IPS-20b (cell line): ENCODE measurements at regions not wholly inside any gene's neighbourhood (a gene's known extent, or its start where the extent isn't known, plus 50 kb on each side); places are given as distances from the start of the nearest gene placed in this dataset.
"Not testable (repeated sequence)": the region's sequence is repeated elsewhere in the genome, so short reads cannot be mapped to it uniquely, and the experiment has no call there.

ENCODE experiments used
- H3K27ac ChIP-seq: one replicate; pipeline ENCODE4 v1.5.1; 2013; ENCODE audit warnings: low read length
- H3K27me3 ChIP-seq: 2 replicates; pipeline ENCODE4 v1.6.1; 2013; ENCODE audit warnings: mild to moderate bottlenecking, low read length, inconsistent platforms; ENCODE audit not compliant: insufficient read depth
- H3K36me3 ChIP-seq: 2 replicates; pipeline ENCODE4 v1.6.1; 2013; ENCODE audit warnings: low read depth, mild to moderate bottlenecking, inconsistent platforms, low read length, moderate library complexity; ENCODE audit not compliant: insufficient read depth
- H3K4me1 ChIP-seq: 2 replicates; pipeline ENCODE4 v1.6.1; 2013; ENCODE audit warnings: mild to moderate bottlenecking, control low read depth, inconsistent platforms, low read length, moderate library complexity; ENCODE audit not compliant: insufficient read depth
- H3K4me3 ChIP-seq: 2 replicates; pipeline ENCODE4 v1.5.1; 2013; ENCODE audit warnings: mild to moderate bottlenecking, low read length, inconsistent platforms
- H3K9ac ChIP-seq: 2 replicates; pipeline ENCODE4 v1.6.1; 2013; ENCODE audit warnings: low read depth, mild to moderate bottlenecking, inconsistent platforms, low read length, moderate library complexity
- H3K9me3 ChIP-seq: 2 replicates; pipeline ENCODE4 v1.6.1; 2013; ENCODE audit warnings: mild to moderate bottlenecking, low read depth, low read length, inconsistent platforms; ENCODE audit not compliant: insufficient read depth

- Histone ChIP-seq H3K9ac (no peak overlapping the region), H3K27ac (no peak overlapping the region)
These were observed 633.4 kb upstream of the CELF4 start for GRCh38 chr18:38198956-38199355.

GRCh38 chr18:38198526-38198925 lies 632.9 kb upstream of the CELF4 start:
- Histone ChIP-seq H3K4me3 (no peak overlapping the region), H3K27me3 (no peaks in the 10 kb centered on the region), H3K9me3 (no peaks in the 10 kb centered on the region), H3K27ac (no peak overlapping the region), H3K4me1 (peaks cover 24% of the 10 kb centered on the region; the same call in 1 of the 2 replicates), H3K9ac (no peak overlapping the region), H3K36me3 (no peaks in the 10 kb centered on the region)

More at GRCh38 chr18:38198956-38199355, 633.4 kb upstream of the CELF4 start:
- H3K9me3 ChIP-seq: no peaks in the 10 kb centered on the region
- no peak overlapping the region for H3K4me3 ChIP-seq
- peaks cover 24% of the 10 kb centered on the region; the same call in 1 of the 2 replicates for H3K4me1 ChIP-seq
- no peaks in the 10 kb centered on the region for H3K36me3 ChIP-seq
- no peaks in the 10 kb centered on the region for H3K27me3 ChIP-seq

DNA sequence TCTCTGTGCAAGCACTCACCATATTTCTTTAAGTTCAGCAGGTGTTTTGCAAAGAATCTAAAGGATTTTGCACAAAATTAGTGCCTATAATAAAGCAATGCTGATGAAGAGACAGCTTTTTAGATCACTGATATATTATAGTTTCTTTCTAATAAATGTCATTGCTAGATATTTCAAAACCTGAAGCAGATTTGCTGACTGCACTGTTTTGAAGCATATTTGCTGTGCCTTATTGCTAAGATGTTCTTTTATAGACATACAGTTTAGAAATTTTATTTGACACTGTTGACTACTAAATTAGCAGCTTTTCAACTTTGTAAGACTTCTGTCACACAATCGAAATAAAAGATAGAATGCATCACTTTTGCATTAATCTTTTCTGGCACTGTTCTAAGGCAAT lies 620.9 kb upstream of the CELF4 start:
- peaks cover 6% of the 10 kb centered on the region; the same call in 1 of the 2 replicates for H3K9me3 ChIP-seq
- H3K27me3 ChIP-seq: no peaks in the 10 kb centered on the region
- no peak overlapping the region for H3K9ac ChIP-seq
- no peak overlapping the region for H3K27ac ChIP-seq
- H3K4me3 ChIP-seq: no peak overlapping the region
- H3K36me3 ChIP-seq: no peaks in the 10 kb centered on the region
- no peaks in the 10 kb centered on the region for H3K4me1 ChIP-seq

DNA sequence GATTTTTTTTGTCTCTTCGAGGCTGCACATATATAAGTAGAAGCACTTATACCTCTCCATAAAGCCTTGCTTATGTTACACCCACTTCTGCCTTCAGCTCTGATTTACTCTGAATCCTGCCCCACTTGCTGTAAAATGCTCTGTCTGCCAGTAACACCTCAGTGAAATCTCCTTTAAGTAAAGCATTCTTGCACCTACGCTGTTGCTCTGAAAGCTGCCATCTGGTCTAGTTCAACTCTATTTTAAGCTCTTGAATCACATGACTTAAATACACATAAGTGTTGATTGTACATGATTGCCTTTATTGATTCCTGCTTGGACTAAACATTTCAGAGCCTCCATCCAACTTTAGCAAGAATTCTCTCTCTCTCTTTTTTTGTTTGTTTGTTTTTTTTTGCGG lies 609.0 kb upstream of the CELF4 start:
- H3K27ac ChIP-seq: no peak overlapping the region

GRCh38 chr18:38174173-38174572 lies 608.6 kb upstream of the CELF4 start:
- H3K9ac ChIP-seq: no peak overlapping the region
- H3K27me3 ChIP-seq: no peaks in the 10 kb centered on the region
- H3K36me3 ChIP-seq: no peaks in the 10 kb centered on the region
- H3K4me3 ChIP-seq: no peak overlapping the region
- no peaks in the 10 kb centered on the region for H3K4me1 ChIP-seq
- no peaks in the 10 kb centered on the region for H3K9me3 ChIP-seq
- H3K27ac ChIP-seq: no peak overlapping the region

More for the DNA sequence above, 609.0 kb upstream of the CELF4 start:
- H3K36me3 ChIP-seq: no peaks in the 10 kb centered on the region
- no peak overlapping the region for H3K9ac ChIP-seq
- H3K9me3 ChIP-seq: no peaks in the 10 kb centered on the region
- no peak overlapping the region for H3K4me3 ChIP-seq
- H3K4me1 ChIP-seq: no peaks in the 10 kb centered on the region
- H3K27me3 ChIP-seq: no peaks in the 10 kb centered on the region

DNA sequence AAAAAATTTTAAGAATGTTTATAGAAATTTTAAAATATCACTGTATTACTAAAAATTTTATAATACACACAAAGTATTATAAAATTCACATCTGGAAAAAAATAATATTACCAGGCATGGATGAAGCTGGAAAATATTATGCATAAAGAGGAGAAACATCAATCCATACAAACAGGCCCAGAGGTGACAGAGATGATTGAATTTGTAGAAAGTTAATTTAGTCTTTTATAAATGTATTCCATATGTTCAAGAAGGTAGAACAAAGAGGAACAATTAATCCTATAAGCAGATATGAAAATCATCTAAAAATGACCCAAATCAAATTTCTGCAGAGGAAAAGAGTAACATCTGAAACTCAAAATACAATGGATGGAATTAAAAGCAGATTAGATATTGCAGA lies 605.2 kb upstream of the CELF4 start:
- Histone ChIP-seq H3K4me3 (no peak overlapping the region), H3K27me3 (no peaks in the 10 kb centered on the region)

DNA sequence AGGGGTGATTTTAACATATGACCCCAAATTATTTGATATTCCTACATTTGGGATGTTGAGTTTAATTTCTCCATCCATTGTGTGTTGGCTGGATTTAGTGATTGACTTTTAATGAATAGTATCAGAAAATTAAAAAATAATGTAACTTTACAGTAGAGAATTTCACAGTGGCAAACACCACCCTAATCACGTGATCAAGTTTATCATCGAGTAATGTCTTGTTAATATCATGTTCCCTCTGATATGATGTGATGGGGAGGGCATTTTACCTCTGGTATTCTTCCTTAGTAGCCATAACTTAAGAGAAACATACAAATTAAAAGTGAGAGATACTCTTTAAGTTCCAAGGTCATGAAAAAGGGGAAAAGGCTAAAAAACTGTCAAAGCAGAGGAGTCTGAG lies 602.0 kb upstream of the CELF4 start:
- Histone ChIP-seq H3K4me3 (no peak overlapping the region), H3K36me3 (no peaks in the 10 kb centered on the region), H3K4me1 (no peaks in the 10 kb centered on the region), H3K27me3 (no peaks in the 10 kb centered on the region), H3K9me3 (no peaks in the 10 kb centered on the region), H3K27ac (no peak overlapping the region), H3K9ac (no peak overlapping the region)

More for the DNA sequence above, 605.2 kb upstream of the CELF4 start:
- H3K9ac ChIP-seq: no peak overlapping the region
- no peaks in the 10 kb centered on the region for H3K36me3 ChIP-seq
- no peaks in the 10 kb centered on the region for H3K4me1 ChIP-seq
- H3K9me3 ChIP-seq: no peaks in the 10 kb centered on the region
- H3K27ac ChIP-seq: no peak overlapping the region

DNA sequence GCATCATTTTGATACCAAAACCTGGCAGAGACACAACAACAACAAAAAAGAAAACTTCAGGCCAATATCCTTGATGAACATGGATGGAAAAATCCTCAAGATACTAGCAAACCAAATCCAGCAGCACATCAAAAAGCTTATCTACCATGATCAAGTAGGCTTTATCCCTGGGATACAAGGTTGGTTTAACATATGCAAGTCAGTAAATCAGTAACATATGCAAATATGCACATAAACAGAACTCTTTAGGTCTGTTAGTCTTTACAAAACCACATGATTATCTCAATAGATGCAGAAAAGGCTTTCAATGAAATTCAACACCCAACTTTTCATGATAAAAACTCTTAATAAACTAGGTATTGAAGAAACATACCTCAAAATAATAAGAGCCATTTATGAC lies 587.5 kb upstream of the CELF4 start:
- not testable (repeated sequence) for H3K27me3 ChIP-seq

GRCh38 chr18:38116716-38117115 lies 551.1 kb upstream of the CELF4 start:
- H3K4me3 ChIP-seq: no peak overlapping the region
- no peak overlapping the region for H3K27ac ChIP-seq
- no peak overlapping the region for H3K9ac ChIP-seq
- no peaks in the 10 kb centered on the region for H3K9me3 ChIP-seq
- no peaks in the 10 kb centered on the region; the same call in 1 of the 2 replicates for H3K4me1 ChIP-seq
- no peaks in the 10 kb centered on the region for H3K36me3 ChIP-seq
- no peaks in the 10 kb centered on the region for H3K27me3 ChIP-seq

More for the DNA sequence above, 587.5 kb upstream of the CELF4 start:
- H3K4me3 ChIP-seq, H3K4me1 ChIP-seq, H3K27ac ChIP-seq, H3K9me3 ChIP-seq, H3K36me3 ChIP-seq, H3K9ac ChIP-seq: not testable (repeated sequence)

- Histone ChIP-seq H3K9ac (no peak overlapping the region), H3K9me3 (no peaks in the 10 kb centered on the region), H3K4me3 (no peak overlapping the region), H3K4me1 (no peaks in the 10 kb centered on the region; the same call in 1 of the 2 replicates), H3K27me3 (no peaks in the 10 kb centered on the region), H3K27ac (no peak overlapping the region), H3K36me3 (no peaks in the 10 kb centered on the region)
These were observed 549.6 kb upstream of the CELF4 start for GRCh38 chr18:38115201-38115600.

DNA sequence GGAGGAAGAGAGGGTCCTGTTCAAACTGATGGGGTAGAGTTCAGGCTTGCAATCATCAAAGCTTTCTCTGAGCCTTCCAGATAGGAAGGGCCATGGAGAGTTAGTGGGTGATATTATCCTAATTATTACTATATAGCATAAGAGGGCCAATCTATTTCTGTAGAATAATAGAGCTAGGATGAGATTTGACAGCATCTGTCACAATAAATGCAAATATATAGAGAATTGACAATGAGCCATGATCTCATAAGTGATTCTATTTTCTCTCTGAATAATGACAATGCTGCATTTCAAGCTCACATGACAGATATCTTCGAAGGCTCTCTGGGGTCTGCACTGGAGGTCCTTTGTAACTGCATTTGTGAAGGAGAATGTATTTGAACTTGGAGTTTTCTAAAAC lies 521.9 kb upstream of the CELF4 start:
- Histone ChIP-seq H3K9me3 (no peaks in the 10 kb centered on the region), H3K27me3 (no peaks in the 10 kb centered on the region), H3K36me3 (no peaks in the 10 kb centered on the region), H3K9ac (no peak overlapping the region), H3K27ac (no peak overlapping the region), H3K4me3 (no peak overlapping the region), H3K4me1 (no peaks in the 10 kb centered on the region)

DNA sequence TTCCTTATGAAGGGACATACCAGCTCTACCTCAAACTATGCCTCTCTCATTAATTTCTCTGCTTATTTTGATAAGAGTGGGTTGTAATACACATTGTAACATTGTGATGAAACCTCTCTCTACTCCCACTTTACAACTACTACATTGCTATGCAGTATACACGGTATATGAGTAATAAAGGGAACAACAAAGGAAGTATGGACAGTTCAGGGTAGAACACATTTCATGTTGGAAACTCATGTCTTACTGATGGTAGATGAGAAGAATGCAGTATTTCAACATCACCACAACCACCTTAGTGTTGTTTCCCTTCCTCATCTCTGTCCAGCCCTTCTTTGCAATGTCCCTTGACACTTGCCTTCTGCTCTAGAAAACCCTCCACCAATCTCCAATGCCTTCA lies 515.9 kb upstream of the CELF4 start:
- Histone ChIP-seq H3K4me3 (no peak overlapping the region), H3K4me1 (no peaks in the 10 kb centered on the region), H3K36me3 (no peaks in the 10 kb centered on the region), H3K27ac (no peak overlapping the region), H3K9me3 (no peaks in the 10 kb centered on the region), H3K27me3 (no peaks in the 10 kb centered on the region), H3K9ac (no peak overlapping the region)

DNA sequence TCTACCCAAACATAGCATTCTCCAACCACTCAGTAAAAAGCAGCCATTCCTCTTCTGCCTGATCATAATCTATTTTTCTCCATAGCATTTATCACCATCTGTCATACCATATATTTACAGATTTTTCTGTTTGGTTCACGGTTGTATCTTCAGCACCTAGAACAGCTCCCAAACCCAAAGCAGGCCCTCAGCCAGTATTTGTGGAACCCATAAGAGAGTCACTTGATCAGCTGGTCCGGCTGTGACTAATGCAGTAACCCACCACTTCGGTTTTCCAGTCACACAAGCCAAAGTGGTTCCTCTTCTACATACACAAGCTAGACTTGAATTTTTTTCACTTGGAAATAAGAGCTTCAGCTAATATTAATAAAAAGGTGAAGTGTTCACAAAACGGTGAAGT lies 511.6 kb upstream of the CELF4 start:
- Histone ChIP-seq H3K9ac (no peak overlapping the region), H3K4me1 (no peaks in the 10 kb centered on the region), H3K36me3 (no peaks in the 10 kb centered on the region), H3K4me3 (no peak overlapping the region), H3K9me3 (no peaks in the 10 kb centered on the region), H3K27ac (no peak overlapping the region), H3K27me3 (no peaks in the 10 kb centered on the region)
